Inflammatory macrophage (primary cell): ENCODE measurements at regions not wholly inside any gene's neighbourhood (a gene's known extent, or its start where the extent isn't known, plus 50 kb on each side); places are given as distances from the start of the nearest gene placed in this dataset.

Source experiments
- DNase-seq, 2 donors: peaks; one replicate each; pipeline ENCODE4 v3.0.0-alpha.2; 2020 to 2022

- no peak for DNase-seq
Observed at GRCh38 chr10:43864656-43865055, 216.0 kb upstream of the ZNF32 start.

- no peak for DNase-seq
Observed at GRCh38 chr10:43863859-43864591, 215.3 kb upstream of the ZNF32 start.

GRCh38 chr10:43863270-43863669, 214.6 kb upstream of the ZNF32 start:
- DNase-seq = no peak

- no peak for DNase-seq
Observed at GRCh38 chr10:43862756-43863155, 214.1 kb upstream of the ZNF32 start.

DNA sequence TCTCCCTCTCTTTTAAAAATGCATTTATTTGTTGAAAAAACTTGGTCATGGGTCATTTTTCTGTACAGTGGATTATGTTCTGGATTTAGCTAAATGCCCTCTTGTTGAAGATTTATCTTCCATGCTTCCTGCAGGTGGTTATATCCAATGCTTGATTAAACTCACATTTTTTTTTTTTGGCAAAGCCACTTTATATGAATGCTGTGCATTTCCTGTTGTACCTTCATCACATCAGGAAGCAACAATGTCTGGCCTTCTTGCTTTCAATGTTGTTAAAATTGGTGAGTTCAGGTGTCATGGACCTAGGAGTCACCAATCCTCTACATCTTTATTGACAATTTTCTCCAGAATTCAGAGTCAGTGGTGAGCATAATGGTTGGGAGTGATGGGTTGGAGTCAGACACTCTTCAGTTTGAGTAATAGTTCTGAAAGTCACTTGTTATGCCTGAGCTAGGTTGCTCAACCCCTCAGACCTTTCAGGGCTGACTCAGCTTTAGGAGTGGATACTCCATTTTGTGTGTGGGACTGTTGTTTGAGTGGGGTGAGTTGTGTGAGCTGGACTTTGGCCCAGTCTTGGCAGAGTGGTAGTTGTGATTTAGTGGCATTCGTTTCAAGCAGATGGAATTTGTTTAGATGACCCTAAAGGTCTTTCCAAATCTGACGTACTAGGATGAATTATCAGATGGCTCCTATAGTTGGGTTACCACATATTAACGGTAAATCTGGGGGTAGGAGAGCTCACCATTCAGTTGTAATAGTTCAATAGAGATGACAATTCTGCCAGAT, 213.5 kb upstream of the ZNF32 start:
- no peak for DNase-seq

GRCh38 chr10:43859016-43859525, 210.4 kb upstream of the ZNF32 start:
- no peak for DNase-seq

DNA sequence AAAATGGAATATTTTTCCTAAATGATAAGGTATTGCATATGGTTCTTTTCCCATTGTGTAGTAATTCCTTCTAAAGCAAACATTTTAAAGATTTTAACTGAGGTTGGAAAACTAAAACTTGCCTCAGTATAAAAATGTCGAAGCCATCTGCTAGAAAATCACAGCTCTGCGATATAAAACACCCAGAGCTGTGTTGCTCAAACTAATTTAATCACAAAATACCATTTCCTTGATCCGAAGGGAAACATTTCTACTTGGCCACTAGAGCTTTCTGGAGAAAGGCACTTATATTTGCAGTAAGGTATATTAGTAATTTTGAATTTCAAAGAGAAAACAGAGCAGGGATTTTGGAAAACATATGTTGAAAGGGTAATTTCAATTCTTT, 209.2 kb upstream of the ZNF32 start:
- no peak for DNase-seq

DNA sequence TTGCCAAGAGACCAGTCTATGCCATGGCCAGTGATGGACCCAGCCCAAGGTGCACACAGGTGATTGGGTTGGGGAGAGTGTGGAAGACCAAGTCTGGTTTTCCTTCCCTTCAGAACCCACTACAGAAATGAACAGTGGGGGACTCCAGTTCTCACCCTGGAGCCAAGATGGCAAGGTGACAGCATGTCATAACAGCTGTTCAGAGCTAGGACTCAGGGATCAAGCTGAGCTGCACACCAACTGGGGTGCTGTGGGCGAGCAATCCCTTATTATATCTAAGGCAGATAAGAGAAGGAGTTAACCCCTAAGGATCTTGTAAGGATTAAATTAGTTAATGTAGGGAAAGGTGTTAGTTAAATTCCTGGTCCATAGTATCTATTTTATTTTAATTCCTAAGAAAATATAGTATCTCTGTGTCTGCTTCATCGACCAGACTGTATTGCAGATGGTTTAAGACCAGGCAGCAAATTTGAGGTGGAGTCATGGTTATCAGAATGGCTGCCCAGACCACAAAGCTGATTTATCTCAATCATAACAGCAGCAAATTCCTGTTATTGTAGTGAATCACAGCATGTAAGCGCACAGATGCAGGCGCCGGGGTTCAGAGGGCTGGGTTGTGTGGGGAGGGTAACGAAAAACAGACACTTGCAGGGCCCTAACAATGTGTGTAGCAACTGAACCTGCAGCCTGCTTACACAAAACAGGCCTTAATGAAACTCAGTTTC, 208.7 kb upstream of the ZNF32 start:
- DNase-seq = no peak

DNA sequence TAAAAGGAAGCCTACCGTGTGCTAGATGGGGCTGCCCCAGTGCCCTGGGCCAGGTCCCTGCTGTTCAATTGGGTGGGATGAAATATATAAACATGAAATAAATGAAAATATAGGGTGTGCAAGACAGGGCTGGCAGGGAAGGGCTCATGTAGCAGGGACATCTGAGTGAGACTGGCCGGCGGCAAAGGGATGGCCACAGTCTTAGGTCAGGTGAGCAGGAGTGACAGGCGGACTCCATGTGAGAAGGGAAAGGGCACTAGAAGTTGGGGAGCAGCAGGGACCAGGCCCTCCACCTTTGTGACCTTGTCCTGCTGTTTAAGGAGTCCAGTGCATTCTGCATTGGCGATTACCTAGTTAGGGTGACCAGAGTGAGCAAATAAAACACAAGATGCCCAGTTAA, 207.6 kb upstream of the ZNF32 start:
- no peak for DNase-seq

GRCh38 chr10:43855667-43856210, 207.1 kb upstream of the ZNF32 start:
- no peak for DNase-seq

- no peak for DNase-seq
Observed at GRCh38 chr10:43854007-43854406, 205.3 kb upstream of the ZNF32 start.

DNA sequence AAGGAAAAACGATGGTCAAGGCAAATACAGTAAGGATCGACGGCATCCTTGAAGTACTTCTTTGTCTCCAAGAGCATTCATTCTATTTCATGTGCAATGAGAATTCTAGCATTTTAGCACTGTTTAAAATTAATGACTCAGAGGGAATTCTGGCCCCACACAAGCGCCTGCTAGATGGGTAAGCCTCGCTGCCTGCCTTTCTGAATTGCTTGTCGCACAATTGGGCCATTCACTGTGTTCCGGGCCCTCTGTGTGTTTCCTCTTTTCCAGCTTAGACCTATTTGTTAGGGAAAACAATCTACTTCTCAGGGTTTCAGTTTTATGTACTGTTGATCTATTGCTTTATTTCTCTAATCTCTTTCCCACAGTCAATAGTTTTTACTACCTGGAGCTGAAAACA, 204.7 kb upstream of the ZNF32 start:
- DNase-seq = no peak

GRCh38 chr10:43852644-43853214, 204.0 kb upstream of the ZNF32 start:
- no peak for DNase-seq

- peak in 1 of 2 donors; percentile 54 for DNase-seq
Observed at GRCh38 chr10:43852149-43852548, 203.5 kb upstream of the ZNF32 start.

DNA sequence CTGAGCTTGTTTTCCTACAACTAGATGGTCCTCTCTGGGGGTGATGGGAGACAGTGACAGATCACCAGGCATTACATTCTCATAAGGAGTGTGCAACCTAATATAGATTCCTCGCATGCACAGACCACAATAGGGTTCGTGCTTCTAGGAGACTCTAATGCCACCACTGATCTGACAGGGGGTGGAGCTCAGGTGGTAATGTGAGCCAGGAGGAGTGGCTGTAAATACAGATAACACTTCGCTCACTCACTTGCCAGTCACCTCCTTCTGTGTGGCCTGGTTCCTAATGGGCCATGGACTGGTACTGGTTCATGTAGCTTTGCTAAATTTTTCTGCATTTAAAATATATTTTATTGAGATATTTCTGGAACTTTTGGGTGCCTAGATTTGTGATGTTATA, 202.3 kb upstream of the ZNF32 start:
- no peak for DNase-seq

DNA sequence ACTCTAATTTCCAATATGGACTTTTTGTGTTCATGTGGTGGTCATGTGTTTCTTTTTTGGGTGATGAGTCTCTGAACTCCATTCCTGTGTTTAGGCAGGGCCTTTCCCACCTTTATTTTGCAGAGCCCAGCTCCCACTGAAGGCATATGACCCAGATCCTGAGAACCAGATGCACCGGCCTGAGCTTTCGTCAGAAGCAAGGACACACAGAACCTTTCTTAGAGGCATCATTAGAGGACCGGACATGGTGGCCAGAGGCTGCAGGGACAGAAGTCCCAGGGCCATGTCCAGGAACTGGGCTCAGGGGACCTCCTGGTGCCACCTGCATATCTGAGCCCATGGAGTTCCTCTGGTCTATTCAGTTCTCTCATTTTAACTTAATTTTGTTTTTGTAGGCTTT, 200.9 kb upstream of the ZNF32 start:
- DNase-seq = no peak

DNA sequence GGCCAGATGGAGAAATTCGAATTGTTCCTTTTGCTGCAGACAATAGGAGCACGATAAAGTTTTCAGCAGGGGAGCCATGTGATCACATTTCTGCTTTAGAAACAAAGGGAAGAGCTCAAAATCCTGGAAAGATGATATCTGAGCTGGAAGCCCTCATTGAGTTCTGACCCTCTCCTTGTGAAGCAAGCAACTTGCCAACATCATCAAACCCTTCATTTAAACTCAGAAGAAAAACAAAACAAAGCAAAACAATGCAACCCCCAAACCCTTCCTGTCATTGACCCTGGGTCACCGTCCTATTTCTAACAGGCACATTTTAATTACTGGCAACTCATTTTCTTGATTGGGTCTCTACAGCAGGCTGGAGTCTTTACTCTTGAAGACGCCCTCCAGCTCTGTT, 198.3 kb upstream of the ZNF32 start:
- no peak for DNase-seq

DNA sequence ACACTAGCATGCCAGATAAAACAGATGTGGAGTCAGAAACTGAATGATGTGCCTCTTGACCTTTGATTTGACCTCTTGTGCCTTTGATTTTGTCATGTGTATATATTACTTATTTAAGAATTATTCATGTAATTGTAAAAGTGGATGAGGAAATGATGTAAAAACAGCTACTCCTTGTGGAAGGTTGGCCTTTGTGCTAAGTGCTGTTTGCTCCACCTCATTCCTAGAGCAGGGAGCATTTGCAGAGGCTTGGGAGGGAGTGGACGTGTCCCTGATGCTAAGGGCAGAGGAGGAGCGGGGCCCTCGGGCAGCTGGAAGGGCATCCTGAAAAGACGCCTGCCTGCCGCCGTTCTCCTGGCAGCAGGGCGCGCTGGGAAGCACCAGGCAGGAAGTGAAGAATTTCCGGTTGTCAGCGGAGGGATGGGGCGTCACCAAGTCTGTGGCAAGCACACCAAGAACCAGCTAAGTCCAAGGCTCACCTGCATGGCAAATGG, 197.6 kb upstream of the ZNF32 start:
- no peak for DNase-seq

DNA sequence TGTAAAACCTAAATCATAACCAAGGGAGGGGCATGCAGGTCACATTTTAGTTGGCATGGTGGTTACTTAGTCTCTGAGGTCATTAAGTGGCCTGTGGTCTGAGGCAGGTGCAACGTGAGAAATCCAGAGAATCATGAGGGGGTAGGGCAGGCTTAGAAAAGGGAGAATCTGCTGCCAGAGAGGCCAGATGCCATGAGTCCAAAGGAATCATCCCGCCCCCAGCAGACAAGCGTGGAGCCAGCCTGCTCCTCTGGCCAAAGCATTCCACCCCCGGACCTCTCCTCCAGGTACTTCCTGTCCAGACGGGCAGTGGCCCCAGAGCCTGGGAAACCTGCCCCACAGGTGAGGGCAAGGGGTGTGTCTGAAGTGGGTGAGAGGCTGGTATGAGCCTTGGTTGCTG, 196.4 kb upstream of the ZNF32 start:
- DNase-seq = no peak

DNA sequence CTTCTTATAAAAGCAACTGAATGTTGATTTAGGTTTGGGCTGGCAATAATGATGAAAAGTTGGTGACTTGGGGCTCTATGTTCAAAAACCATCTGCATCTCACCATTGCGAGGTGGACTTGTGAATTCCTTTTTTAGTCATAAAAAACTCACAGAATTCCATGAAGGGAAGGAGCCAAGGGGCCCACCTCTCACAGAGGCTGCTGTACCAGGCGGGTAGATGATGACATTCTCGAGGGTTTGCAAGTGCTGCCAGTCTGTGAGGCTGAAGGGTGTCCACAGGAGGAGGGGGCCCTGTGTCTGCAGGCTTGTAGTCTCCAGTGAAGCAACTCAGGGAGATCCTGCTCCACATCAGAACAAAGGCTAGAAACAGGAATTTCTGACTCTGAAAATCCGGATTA, 195.5 kb upstream of the ZNF32 start:
- no peak for DNase-seq

- no peak for DNase-seq
Observed at GRCh38 chr10:43843321-43844101, 194.8 kb upstream of the ZNF32 start.

DNA sequence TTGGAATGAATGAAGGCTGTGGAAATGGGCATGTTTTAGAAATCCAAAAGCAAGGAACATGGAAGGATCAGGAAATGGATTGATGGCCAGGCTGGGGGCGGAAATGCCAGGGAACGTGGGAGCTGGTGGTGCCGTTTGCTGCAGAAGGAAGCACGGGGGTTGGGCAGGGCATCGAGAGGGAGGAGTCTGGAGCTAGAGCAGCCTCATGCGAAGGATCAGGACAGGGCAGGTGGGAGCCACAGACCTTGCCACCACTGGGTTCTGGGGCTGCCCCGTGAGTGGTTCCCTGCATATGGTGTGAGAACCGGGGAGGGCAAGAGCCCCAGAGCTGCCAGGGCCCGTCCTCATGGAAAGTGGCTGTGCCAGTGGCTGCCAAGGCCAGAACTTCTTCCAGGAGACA, 193.8 kb upstream of the ZNF32 start:
- DNase-seq = no peak
